HUDEP-2 (cell line): ENCODE measurements at regions not wholly inside any gene's neighbourhood (a gene's known extent, or its start where the extent isn't known, plus 50 kb on each side); places are given as distances from the start of the nearest gene placed in this dataset.
"Not testable (repeated sequence)": the region's sequence is repeated elsewhere in the genome, so short reads cannot be mapped to it uniquely, and the experiment has no call there.

Source experiments
- DNase-seq, 76 experiments: peaks; one replicate each; lab custom pipeline; 2025; ENCODE audit not compliant: unreplicated experiment in 76 of 76; lab: John Stamatoyannopoulos, UW

DNA sequence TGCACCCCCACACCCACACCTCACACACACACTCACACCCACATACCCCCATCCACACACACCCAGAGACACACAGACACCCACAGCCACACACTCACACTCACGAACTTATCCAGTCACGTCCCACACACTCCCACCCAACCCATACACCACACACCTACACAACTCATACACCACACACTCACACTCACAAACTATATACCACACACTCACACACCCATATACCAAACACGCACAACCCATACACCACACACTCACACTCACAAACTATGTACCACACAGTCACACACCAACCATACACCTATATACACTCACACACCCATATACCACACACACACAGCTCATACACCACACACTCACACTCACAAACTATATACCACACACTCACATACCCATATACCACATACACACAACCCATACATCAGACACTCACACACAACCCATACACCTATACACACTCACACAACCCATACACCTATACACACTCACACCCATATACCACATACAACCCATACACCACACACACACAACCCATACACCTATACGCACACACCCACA, 162.4 kb downstream of the TMEM121 start:
- DNase-seq, result not testable (repeated sequence)

- no peak for DNase-seq
Measured at GRCh38 chr14:105689722-105690121, 163.3 kb downstream of the TMEM121 start.

DNA sequence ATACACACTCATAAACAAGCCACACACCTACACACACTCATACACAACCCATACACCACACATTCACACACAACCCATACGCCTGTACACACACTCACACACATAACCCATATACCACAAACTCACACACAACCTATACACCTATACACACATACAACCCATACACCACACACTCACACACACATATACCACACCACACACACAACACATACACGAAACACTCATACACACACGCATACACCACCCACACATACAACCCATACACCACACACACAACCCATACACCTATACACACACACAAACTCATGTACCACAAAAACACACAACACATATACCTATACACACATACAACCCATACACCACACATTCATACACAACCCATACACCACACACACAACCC, 164.3 kb downstream of the TMEM121 start:
- DNase-seq, result no peak

GRCh38 chr14:105691321-105692109, 165.1 kb downstream of the TMEM121 start:
- DNase-seq, result not testable (repeated sequence)

DNA sequence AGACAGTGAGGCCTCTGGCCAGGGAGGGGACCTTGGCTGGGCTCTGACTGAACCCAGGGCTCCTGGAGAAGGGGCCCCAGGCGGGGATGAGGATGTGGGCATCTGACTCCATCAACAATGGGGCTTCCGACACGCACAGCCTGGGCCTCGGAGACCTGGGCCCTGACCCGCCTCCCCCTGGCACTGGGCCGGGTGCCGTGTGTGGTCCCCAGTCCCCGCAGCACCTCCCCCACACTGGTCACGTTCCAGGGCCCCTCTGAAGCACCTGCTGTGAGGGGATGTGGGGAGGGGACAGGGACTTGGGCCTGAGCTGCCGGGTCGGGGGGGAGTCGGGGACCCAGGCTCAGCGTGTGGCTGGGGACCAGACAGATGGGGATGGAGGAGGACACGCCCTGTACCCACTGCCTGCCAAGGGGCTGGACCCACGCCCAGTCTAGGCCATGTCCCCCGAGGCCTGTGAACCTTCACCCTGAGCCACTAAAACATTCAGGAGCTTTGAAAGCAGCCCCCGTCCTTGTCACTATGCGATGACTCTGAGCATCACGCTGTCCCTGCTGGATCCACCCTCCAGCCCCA, 165.8 kb downstream of the TMEM121 start:
- DNase-seq, result not testable (repeated sequence)

DNA sequence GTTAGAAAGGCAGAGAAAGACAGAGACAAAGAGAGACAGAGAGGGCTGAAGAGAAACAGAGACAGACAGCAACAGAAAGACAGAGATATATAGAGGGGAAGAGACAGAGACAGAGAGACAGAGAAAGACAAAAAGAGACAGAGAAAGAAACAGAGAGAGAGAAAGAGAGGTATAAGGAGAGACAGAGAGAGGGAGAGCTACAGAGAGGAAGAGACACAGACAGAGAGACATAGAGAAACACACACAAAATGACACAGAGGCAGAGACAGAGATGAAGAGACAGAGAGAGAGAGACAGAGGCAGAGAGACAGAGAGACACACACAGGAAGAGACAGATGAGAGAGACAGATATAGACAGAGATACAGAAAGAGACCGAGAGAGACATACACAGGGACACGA, 168.6 kb downstream of the TMEM121 start:
- no peak for DNase-seq

DNA sequence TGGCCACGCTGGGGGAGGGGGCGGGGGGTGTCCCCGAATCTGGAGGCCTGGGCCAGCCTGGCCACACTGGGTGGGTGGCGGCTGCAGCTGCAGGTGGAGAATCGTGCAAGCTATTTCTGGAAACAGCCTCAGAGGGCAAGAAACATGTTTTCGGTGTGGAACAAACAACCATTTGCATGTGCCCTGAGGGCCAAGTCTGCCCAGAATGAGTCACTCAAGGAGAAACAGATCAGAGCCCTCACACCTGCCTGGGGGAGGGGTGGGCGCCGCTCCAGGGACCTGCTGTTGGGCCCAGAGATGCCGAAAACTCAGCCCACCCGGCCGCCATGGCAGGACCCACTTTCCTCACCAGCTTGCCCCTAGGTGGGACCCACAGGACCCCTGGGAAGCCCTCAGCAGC, 170.0 kb downstream of the TMEM121 start:
- DNase-seq, result not testable (repeated sequence)

DNA sequence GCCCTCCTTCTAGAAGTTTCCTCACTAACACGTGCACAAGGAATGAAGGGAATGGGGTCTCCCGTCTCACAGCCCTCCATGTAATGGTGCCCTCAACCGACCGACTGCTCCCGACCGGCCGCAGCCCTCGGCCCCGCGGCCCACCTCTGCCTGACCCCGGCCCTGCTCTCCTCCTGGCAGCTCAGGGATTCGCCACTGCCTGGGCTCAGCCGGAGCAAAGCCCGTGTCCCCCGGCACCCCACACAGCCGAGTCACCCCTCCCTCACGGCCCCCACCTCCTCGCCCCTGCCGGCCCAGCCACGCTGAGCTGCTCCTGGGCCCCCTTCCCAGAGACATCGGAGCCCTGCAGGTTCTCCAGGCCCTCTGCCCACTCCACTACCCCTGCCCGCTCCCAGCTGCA, 171.0 kb downstream of the TMEM121 start:
- not testable (repeated sequence) for DNase-seq

DNA sequence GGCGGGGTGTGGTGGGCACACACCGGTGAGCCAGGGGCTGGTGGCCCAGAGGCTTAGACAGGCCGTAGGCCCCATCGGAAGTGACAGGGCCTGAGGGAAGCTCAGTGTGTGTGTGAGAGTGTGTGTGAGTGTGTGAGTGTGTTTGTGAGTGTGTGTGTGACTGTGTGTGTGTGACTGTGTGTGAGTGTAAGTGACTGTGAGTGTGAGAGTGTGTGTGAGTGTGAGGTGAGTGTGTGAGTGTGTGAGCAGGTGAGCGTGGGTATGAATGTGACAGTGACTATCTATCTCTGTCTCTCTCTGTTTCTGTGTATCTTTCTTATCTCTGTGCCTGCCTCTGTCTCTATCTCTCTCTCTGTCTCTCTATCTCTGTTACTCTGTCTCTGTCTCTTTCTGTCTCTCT, 171.6 kb downstream of the TMEM121 start:
- not testable (repeated sequence) for DNase-seq

- DNase-seq, result not testable (repeated sequence)
Measured at GRCh38 chr14:105698940-105699556, 172.7 kb downstream of the TMEM121 start.

DNA sequence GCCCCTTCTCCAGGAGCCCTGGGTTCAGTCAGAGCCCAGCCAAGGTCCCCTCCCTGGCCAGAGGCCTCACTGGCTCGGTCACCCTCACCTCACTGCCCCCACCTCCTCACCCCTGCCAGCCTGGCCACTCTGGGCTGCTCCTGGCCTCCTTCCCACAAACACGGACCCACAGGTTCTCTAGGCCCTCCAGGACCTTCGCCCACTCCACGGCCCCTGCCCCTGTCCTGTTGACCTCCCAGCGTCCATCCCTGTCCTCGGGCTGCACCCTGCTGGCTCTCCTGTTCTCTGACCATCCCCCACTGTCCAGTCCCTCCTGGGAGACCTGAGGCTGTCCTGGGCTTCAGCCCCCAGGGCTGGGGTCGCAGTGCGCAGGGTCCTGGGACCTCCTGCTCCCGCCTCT, 173.3 kb downstream of the TMEM121 start:
- not testable (repeated sequence) for DNase-seq

DNA sequence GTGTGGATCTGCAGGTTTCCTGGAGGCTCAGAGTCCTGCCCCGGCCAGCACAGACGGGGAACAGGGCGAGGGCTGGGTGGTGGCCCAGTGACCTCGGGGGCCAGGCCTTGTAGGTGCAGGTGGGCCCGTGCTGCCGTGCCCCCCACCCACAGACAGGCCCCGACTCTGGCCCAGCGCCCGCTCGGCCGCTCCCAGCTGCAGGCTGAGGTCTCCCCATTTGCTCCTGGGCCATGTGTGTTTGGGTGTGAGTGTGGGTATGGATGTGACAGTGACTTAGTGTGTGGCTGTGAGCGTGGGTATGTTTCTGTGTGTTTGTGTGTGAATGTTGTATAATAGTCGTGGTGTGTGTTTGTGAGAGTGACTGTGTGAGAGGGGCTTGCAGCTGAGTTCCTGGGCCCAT, 173.8 kb downstream of the TMEM121 start:
- not testable (repeated sequence) for DNase-seq

DNA sequence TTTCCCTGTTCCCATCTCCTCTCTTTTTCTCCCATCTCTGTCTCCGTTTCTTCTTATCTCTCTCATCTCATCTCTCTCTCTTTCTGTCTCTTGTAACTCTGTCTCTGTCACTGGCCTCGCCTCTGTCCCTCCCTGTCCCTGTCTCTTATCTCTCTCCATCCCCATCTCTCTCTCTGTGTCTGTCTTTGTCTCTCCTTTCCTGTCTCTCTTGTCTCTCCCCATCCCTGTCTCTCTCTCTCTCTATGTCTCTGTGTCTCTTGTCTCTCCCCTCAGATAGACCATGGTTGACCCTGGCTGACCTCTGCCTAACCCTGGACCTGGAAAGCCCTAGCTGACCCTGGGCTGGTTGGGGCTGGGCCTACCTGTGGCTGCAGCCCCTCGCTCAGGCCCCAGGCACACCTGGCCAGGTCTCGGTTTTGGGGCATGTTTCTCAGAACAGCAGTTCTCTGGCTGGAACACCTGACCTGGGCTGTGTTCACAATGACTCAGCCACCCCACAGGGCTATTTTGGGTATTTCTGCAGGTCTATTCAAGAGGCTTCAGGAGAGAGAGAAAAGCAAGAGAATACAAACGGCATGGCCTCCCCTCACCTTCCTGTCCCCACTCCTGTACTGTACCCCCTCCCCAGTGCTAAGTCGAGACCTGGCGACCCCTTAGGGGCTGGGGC, 174.4 kb downstream of the TMEM121 start:
- no peak for DNase-seq

DNA sequence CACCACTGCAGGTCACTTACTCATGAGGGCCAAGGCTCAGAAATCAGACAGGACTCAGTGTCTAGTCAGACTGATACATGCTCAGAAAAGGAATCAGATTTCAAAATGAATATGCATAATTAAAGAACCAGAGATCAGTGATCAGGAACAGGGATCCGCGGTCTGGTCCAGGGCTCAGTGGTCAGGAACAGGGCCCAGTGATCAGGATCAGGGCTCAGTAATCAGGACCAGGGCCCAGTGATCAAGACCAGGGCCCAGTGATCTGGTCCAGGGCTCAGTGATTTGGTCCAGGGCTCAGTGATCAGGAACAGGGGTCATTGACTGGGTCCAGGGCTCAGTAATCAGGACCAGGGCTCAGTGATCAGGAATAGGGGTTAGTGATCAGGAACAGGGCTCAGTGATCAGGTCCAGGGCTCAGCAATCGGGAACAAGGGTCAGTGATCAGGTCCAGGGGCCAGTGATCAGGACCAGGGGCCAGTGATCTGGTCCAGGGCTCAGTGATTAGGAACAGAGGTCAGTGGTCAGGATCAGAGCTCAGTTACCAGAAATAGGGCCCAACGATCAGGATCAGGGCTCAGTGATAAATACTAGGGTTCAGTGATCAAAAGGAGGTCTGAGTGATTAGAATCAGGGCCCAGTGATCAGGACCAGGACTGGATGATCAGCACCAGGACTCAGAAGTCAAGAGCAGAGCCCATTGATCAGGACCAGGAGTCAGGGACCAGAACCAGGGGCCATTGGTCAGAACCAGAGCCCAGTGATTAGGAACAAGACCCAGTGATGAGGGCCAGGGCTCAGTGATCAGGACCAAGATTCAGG, 175.3 kb downstream of the TMEM121 start:
- DNase-seq, result no peak

DNA sequence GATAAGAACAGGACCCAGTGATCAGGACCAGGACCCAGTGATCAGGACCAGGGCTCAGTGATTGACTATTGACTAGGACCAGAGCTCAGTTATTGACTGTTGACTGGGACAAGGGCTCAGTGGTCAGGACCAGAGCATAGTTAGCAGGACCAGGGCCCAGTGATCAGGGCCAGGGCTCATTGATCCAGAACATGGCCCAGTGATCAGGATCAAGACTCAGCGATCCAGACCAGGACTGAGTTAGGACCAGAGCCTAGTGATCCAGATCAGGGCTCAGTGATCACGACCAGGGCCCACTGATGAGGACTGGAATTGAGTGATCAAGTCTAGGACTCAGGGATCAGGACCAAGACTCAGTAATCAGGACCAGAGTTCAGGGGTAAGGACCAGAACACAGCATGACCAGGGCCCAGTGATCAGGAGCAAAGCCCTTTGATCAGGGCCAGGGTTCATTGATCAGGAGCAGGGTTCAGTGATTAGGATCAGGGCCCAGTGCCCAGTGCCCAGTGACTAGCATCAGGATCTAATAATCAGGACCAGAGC, 176.0 kb downstream of the TMEM121 start:
- DNase-seq, result no peak

- DNase-seq, result not testable (repeated sequence)
Measured at GRCh38 chr14:105703044-105703665, 176.8 kb downstream of the TMEM121 start.

DNA sequence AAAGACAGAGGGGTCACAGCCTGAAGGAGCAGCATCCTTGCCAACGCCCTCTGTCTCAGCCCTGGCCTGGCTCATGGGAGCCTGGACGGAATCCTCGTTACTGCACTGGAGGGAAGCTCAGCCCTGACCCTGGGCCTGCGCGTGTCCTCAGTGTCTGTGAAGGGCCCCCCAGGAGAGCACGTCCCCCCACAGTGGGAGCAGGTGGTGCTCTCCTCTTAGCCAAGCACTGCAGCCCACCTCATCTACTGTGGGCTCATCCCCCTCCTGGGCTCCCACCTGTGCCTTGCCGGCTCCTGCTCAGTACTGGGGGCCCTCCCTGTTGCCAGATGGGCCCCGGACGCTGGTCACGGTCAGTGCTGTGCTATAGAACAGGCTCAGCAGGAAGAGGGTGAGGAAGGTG, 177.7 kb downstream of the TMEM121 start:
- not testable (repeated sequence) for DNase-seq

- DNase-seq, result not testable (repeated sequence)
Measured at GRCh38 chr14:105704492-105704891, 178.1 kb downstream of the TMEM121 start.

DNA sequence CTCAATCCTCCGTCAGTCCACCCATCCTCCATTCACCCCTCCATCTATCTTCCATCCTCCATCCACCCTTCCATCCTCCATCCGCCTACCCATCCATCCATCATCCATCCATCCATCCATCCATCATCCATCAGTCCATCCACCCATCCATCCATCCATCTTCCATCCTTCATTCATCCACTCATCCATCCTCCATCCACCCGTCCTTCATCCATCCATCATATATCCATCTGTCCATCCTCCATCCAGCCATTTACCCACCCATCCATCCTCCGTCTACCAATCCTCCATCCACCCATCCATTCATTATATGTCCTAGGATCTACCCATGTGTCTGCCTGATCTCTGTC, 179.1 kb downstream of the TMEM121 start:
- DNase-seq, result not testable (repeated sequence)
